ENCODE measurements at regions not wholly inside any gene's neighbourhood (a gene's known extent, or its start where the extent isn't known, plus 50 kb on each side); places are given as distances from the start of the nearest gene placed in this dataset.
"Not testable (repeated sequence)": the region's sequence is repeated elsewhere in the genome, so short reads cannot be mapped to it uniquely, and the experiment has no call there.

GRCh38 chr4:1558205-1558604, 125.9 kb downstream of the FAM53A start:
- no peak for DNase-seq

GRCh38 chr4:1557221-1557597, 126.9 kb downstream of the FAM53A start:
- DNase-seq = no peak

- DNase-seq = no peak
Observed at GRCh38 chr4:1556541-1557220, 127.4 kb downstream of the FAM53A start.

- DNase-seq = peak; percentile 27
Observed at GRCh38 chr4:1554876-1555265, 129.2 kb downstream of the FAM53A start.

GRCh38 chr4:1554246-1554875, 129.8 kb downstream of the FAM53A start:
- no peak for DNase-seq

- DNase-seq = no peak
Observed at GRCh38 chr4:1553365-1553764, 130.7 kb downstream of the FAM53A start.

- no peak for DNase-seq
Observed at GRCh38 chr4:1552451-1552850, 131.7 kb downstream of the FAM53A start.

- no peak for DNase-seq
Observed at GRCh38 chr4:1551211-1551610, 132.9 kb downstream of the FAM53A start.

GRCh38 chr4:1550122-1551070, 133.7 kb downstream of the FAM53A start:
- DNase-seq = peak; percentile 15

- no peak for DNase-seq
Observed at GRCh38 chr4:1549638-1550035, 134.5 kb downstream of the FAM53A start.

GRCh38 chr4:1548827-1549637, 135.1 kb downstream of the FAM53A start:
- DNase-seq = not testable (repeated sequence)

- no peak for DNase-seq
Observed at GRCh38 chr4:1547856-1548826, 136.0 kb downstream of the FAM53A start.

GRCh38 chr4:1547131-1547855, 136.8 kb downstream of the FAM53A start:
- no peak for DNase-seq

- DNase-seq = no peak
Observed at GRCh38 chr4:1544861-1545281, 138.6 kb upstream of the NKX1-1 start.

- not testable (repeated sequence) for DNase-seq
Observed at GRCh38 chr4:1544435-1544834, 138.2 kb upstream of the NKX1-1 start.

- no peak for DNase-seq
Observed at GRCh38 chr4:1543976-1544375, 137.7 kb upstream of the NKX1-1 start.

GRCh38 chr4:1543561-1543960, 137.3 kb upstream of the NKX1-1 start:
- DNase-seq = no peak

- DNase-seq = no peak
Observed at GRCh38 chr4:1542516-1543320, 136.5 kb upstream of the NKX1-1 start.

GRCh38 chr4:1542226-1542490, 135.9 kb upstream of the NKX1-1 start:
- no peak for DNase-seq
